ENCODE measurements at regions not wholly inside any gene's neighbourhood (a gene's known extent, or its start where the extent isn't known, plus 50 kb on each side); places are given as distances from the start of the nearest gene placed in this dataset.

- Histone ChIP-seq H2AK5ac (ENCODE audit: low read depth, low read length) (no peak overlapping the region), H3K36me3 (ENCODE audit: control insufficient read depth in 2 of 4, insufficient read depth in 4 of 4, low read length in 3 of 4) (no peaks in the 10 kb centered on the region), H2AFZ (ENCODE audit: low read length) (no peak overlapping the region), H3K79me2 (ENCODE audit: control insufficient read depth in 1 of 2, insufficient read depth in 2 of 2, low read length in 2 of 2) (no peaks in the 10 kb centered on the region), H3K9me3 (ENCODE audit: insufficient read depth in 2 of 2, low read depth in 1 of 2, low read length in 1 of 2) (no peaks in the 10 kb centered on the region), H4K8ac (ENCODE audit: extremely low read depth, insufficient read depth, low read length) (no peak overlapping the region), H3K4ac (replicated peaks; ENCODE audit: insufficient read length, low read depth, low read length) (no peak overlapping the region), H2BK20ac (ENCODE audit: low read length) (no peak overlapping the region), H3K27ac (ENCODE audit: low read depth, low read length) (no peak overlapping the region), H3K23me2 (ENCODE audit: low read depth, low read length) (no peaks in the 10 kb centered on the region), H2BK12ac (ENCODE audit: low read depth, low read length) (no peak overlapping the region), H3K14ac (ENCODE audit: insufficient read length) (no peak overlapping the region), H2BK5ac (ENCODE audit: low read depth, low read length) (no peak overlapping the region), H4K20me1 (replicated peaks in 1 of 2; ENCODE audit: control insufficient read depth in 1 of 2, insufficient read depth in 2 of 2, low read length in 2 of 2) (no peaks in the 10 kb centered on the region), H3K79me1 (ENCODE audit: low read depth, low read length) (no peaks in the 10 kb centered on the region), H4K5ac (ENCODE audit: insufficient read length, low read depth, low read length) (no peak overlapping the region), H3K4me2 (ENCODE audit: insufficient read depth in 1 of 2, low read depth in 2 of 2, low read length in 2 of 2) (no peak overlapping the region), H2BK120ac (replicated peaks; ENCODE audit: low read depth, low read length) (no peak overlapping the region), H2BK15ac (ENCODE audit: low read length) (no peak overlapping the region), H3K27me3 (replicated peaks in 1 of 4; ENCODE audit: control insufficient read depth in 3 of 4, extremely low read depth in 1 of 4, insufficient read depth in 3 of 4, low read length in 3 of 4) (no peaks in the 10 kb centered on the region), H3K18ac (ENCODE audit: extremely low read depth, low read length) (no peak overlapping the region), H3K56ac (replicated peaks; ENCODE audit: insufficient read length, low read depth, low read length) (no peak overlapping the region), H3K4me1 (replicated peaks in 1 of 4; ENCODE audit: control insufficient read depth in 3 of 4, insufficient read depth in 4 of 4, low read length in 3 of 4) (no peaks in the 10 kb centered on the region), H3K4me3 (ENCODE audit: extremely low read depth in 1 of 4, insufficient read depth in 2 of 4, low read depth in 3 of 4, low read length in 4 of 4) (no peak overlapping the region), H3K9ac (replicated peaks in 1 of 4; ENCODE audit: extremely low read depth in 1 of 4, low read depth in 3 of 4, low read length in 3 of 4) (no peak overlapping the region), H3K23ac (ENCODE audit: insufficient read length) (no peak overlapping the region), H4K91ac (replicated peaks; ENCODE audit: insufficient read length, low read length) (no peak overlapping the region)
- 96% methylated on average over 3 of the region's 3 CpGs; no CpG with 5 or more reads in 1 of the 2 experiments for WGBS, 2 experiments (ENCODE audit: extremely low coverage in 1 of 2, insufficient coverage in 1 of 2, insufficient read length in 1 of 2, insufficient replicate concordance in 2 of 2, low coverage in 1 of 2, low lambda C conversion rate in 2 of 2, missing lambda C conversion rate in 1 of 2)
- POLR2A ChIA-PET (ENCODE audit: partially characterized antibody): no interaction called here
- FAIRE-seq: no peak
- CTCF ChIA-PET (ENCODE audit: partially characterized antibody): interaction anchor here (1.2 to 2.6 kb wide), 3 partner anchors 9 to 252 kb away, joined by 3 to 13 read pairs (median 5); no protein-coding TSS in a partner anchor
- TF ChIP-seq JUND (IDR thresholded peaks at IDR 0.05; ENCODE audit: low read length): no peak
- TF ChIP-seq MAX (IDR thresholded peaks at IDR 0.05): no peak
- no peak for TF ChIP-seq EGR1 (IDR thresholded peaks at IDR 0.05; ENCODE audit: borderline replicate concordance, low read depth, low read length)
- no peak for TF ChIP-seq BRCA1 (IDR thresholded peaks at IDR 0.05; ENCODE audit: low read depth, low read length)
- TF ChIP-seq RFX5 (IDR thresholded peaks at IDR 0.05; ENCODE audit: borderline replicate concordance, low read depth, low read length): no peak
- TF ChIP-seq CBX5 (IDR thresholded peaks at IDR 0.05; ENCODE audit: low read depth, low read length): no peak
- no peak for TF ChIP-seq EZH2 (IDR thresholded peaks at IDR 0.05; ENCODE audit: low read depth, low read length, severe bottlenecking)
- TF ChIP-seq POU5F1 (IDR thresholded peaks at IDR 0.05; ENCODE audit: low read depth, low read length): no peak
- no peak for TF ChIP-seq SUZ12 (IDR thresholded peaks at IDR 0.05; ENCODE audit: low read length)
- no peak for DNase-seq (ENCODE audit: low read depth in 1 of 2, low spot score in 2 of 2)
Observed at GRCh38 chr4:155530290-155530689, 136.4 kb upstream of the GUCY1A1 start.

Data from H1 (cell line).